ENCODE measurements at regions not wholly inside any gene's neighbourhood (a gene's known extent, or its start where the extent isn't known, plus 50 kb on each side); places are given as distances from the start of the nearest gene placed in this dataset.

DNA sequence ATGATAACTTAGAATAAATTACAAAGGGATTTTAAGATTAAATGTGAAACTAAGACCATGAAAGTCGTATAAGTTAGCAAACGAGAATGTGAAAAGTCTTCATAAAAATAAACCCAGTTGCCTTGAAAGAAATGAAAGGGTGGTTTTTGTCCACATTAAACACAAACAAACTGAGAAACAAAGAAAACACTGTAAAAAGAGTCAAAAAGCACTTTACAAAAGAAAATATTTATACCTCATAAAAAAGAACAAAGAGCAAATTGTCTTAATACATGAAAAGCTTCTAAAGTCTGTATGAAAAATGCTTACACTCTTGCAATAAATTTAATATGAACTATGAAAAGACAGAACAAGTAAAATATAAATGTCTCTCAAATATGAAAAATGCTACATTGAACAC, 865.9 kb upstream of the CADM2 start:
- Histone ChIP-seq H3K9me3 (ENCODE audit: control insufficient read depth, insufficient read depth, low read depth, low read length) (no peaks in the 10 kb centered on the region), H3K4me3 (ENCODE audit: low read depth, low read length) (no peak overlapping the region), H3K4me1 (ENCODE audit: control insufficient read depth, insufficient read depth, low read length) (no peaks in the 10 kb centered on the region), H3K27ac (ENCODE audit: extremely low read depth, low read depth, low read length) (no peak overlapping the region), H3K36me3 (ENCODE audit: control insufficient read depth in 2 of 2, insufficient read depth in 1 of 2, low read length in 2 of 2) (no peaks in the 10 kb centered on the region)
- TF ChIP-seq, protein P1, sequence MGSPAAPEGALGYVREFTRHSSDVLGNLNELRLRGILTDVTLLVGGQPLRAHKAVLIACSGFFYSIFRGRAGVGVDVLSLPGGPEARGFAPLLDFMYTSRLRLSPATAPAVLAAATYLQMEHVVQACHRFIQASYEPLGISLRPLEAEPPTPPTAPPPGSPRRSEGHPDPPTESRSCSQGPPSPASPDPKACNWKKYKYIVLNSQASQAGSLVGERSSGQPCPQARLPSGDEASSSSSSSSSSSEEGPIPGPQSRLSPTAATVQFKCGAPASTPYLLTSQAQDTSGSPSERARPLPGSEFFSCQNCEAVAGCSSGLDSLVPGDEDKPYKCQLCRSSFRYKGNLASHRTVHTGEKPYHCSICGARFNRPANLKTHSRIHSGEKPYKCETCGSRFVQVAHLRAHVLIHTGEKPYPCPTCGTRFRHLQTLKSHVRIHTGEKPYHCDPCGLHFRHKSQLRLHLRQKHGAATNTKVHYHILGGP (tag by site-specific recombination; IDR thresholded peaks at IDR 0.05): no peak
- TF ChIP-seq ZNF391 (tag by site-specific recombination; IDR thresholded peaks at IDR 0.05; ENCODE audit: borderline replicate concordance, low read depth) (no peak), ZNF549 (tag by site-specific recombination; IDR thresholded peaks at IDR 0.05) (no peak), ZNF184 (tag by site-specific recombination; IDR thresholded peaks at IDR 0.05) (no peak), ZNF777 (tag by site-specific recombination; IDR thresholded peaks at IDR 0.05; ENCODE audit: borderline replicate concordance) (no peak), ZNF146 (tag by site-specific recombination; IDR thresholded peaks at IDR 0.05) (no peak), ZNF664 (tag by site-specific recombination; IDR thresholded peaks at IDR 0.05) (no peak), ZFP41 (tag by site-specific recombination; IDR thresholded peaks at IDR 0.05; ENCODE audit: borderline replicate concordance) (no peak), ZNF48 (tag by site-specific recombination; IDR thresholded peaks at IDR 0.05) (no peak), ZBTB17 (tag by site-specific recombination; IDR thresholded peaks at IDR 0.05) (no peak), ZSCAN30 (tag by site-specific recombination; IDR thresholded peaks at IDR 0.05) (no peak), ZSCAN16 (tag by site-specific recombination; IDR thresholded peaks at IDR 0.05) (no peak), ZNF302 (tag by site-specific recombination; IDR thresholded peaks at IDR 0.05; ENCODE audit: low read depth) (no peak), ZNF221 (tag by site-specific recombination; IDR thresholded peaks at IDR 0.05; ENCODE audit: borderline replicate concordance) (no peak), ZNF324 (tag by site-specific recombination; IDR thresholded peaks at IDR 0.05) (no peak), ZNF37A (tag by site-specific recombination; IDR thresholded peaks at IDR 0.05) (no peak)
- CTCF ChIA-PET: no interaction called here
- POLR2A ChIA-PET: no interaction called here

DNA sequence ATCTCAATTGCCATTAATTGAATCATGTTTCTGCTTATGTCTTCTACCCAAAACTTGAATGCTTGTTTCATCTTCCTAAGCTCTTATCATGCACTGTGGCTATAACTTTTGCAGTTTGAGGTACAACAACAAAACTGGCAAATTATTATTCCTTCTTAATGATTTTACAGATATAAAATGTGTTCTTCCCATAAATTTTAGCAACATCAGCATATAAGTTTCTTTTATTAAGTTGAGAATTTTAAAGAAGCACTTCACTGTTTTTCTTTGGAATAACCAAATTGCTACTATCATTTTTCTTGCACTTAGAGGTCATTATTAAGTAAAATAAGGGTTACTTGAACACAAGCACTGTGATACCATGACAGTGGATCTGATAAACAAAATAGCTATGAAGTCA, 862.6 kb upstream of the CADM2 start:
- CTCF ChIA-PET: no interaction called here

More for the DNA sequence above, 862.6 kb upstream of the CADM2 start:
- Histone ChIP-seq H3K27ac (ENCODE audit: extremely low read depth, low read depth, low read length) (no peak overlapping the region), H3K4me3 (ENCODE audit: low read depth, low read length) (no peak overlapping the region), H3K4me1 (ENCODE audit: control insufficient read depth, insufficient read depth, low read length) (no peaks in the 10 kb centered on the region), H3K9me3 (ENCODE audit: control insufficient read depth, insufficient read depth, low read depth, low read length) (no peaks in the 10 kb centered on the region), H3K36me3 (ENCODE audit: control insufficient read depth in 2 of 2, insufficient read depth in 1 of 2, low read length in 2 of 2) (no peaks in the 10 kb centered on the region)
- TF ChIP-seq, protein P2, sequence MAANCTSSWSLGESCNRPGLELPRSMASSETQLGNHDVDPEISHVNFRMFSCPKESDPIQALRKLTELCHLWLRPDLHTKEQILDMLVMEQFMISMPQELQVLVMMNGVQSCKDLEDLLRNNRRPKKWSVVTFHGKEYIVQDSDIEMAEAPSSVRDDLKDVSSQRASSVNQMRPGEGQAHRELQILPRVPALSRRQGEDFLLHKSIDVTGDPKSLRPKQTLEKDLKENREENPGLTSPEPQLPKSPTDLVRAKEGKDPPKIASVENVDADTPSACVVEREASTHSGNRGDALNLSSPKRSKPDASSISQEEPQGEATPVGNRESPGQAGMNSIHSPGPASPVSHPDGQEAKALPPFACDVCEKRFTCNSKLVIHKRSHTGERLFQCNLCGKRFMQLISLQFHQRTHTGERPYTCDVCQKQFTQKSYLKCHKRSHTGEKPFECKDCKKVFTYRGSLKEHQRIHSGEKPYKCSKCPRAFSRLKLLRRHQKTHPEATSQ (tag by site-specific recombination; IDR thresholded peaks at IDR 0.05): no peak
- no peak for TF ChIP-seq GLI2 (tag by site-specific recombination; IDR thresholded peaks at IDR 0.05; ENCODE audit: borderline replicate concordance, low read depth)
- no peak for TF ChIP-seq ZNF335 (tag by site-specific recombination; conservative IDR thresholded peaks at IDR 0.05)
- no peak for TF ChIP-seq ZNF157 (tag by site-specific recombination; IDR thresholded peaks at IDR 0.05)
- no peak for TF ChIP-seq MEIS1 (CRISPR knock-in tag; IDR thresholded peaks at IDR 0.05; ENCODE audit: borderline replicate concordance)
- no peak for TF ChIP-seq ZNF473 (tag by site-specific recombination; IDR thresholded peaks at IDR 0.05)
- TF ChIP-seq ZNF416 (tag by site-specific recombination; IDR thresholded peaks at IDR 0.05): no peak
- TF ChIP-seq ZNF133 (tag by site-specific recombination; IDR thresholded peaks at IDR 0.05): no peak
- no peak for TF ChIP-seq ZNF248 (tag by site-specific recombination; IDR thresholded peaks at IDR 0.05)
- TF ChIP-seq, protein P3, sequence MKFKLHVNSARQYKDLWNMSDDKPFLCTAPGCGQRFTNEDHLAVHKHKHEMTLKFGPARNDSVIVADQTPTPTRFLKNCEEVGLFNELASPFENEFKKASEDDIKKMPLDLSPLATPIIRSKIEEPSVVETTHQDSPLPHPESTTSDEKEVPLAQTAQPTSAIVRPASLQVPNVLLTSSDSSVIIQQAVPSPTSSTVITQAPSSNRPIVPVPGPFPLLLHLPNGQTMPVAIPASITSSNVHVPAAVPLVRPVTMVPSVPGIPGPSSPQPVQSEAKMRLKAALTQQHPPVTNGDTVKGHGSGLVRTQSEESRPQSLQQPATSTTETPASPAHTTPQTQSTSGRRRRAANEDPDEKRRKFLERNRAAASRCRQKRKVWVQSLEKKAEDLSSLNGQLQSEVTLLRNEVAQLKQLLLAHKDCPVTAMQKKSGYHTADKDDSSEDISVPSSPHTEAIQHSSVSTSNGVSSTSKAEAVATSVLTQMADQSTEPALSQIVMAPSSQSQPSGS (tag by site-specific recombination; IDR thresholded peaks at IDR 0.05; ENCODE audit: low read depth): no peak
- TF ChIP-seq HOXD13 (CRISPR knock-in tag; IDR thresholded peaks at IDR 0.05; ENCODE audit: borderline replicate concordance): no peak
- no peak for TF ChIP-seq ZNF423 (tag by site-specific recombination; IDR thresholded peaks at IDR 0.05)
- TF ChIP-seq OSR2 (tag by site-specific recombination; IDR thresholded peaks at IDR 0.05): no peak
- no peak for TF ChIP-seq ZBTB48 (tag by site-specific recombination; IDR thresholded peaks at IDR 0.05)
- TF ChIP-seq ZNF350 (tag by site-specific recombination; IDR thresholded peaks at IDR 0.05): no peak
- POLR2A ChIA-PET: no interaction called here

Data from HEK293 (cell line).